ENCODE measurements at regions not wholly inside any gene's neighbourhood (a gene's known extent, or its start where the extent isn't known, plus 50 kb on each side); places are given as distances from the start of the nearest gene placed in this dataset.

- H3K27me3 ChIP-seq (ENCODE audit: insufficient read depth, low read length): no peaks in the 10 kb centered on the region
- no peak overlapping the region for H3K18ac ChIP-seq (ENCODE audit: low read length)
- no peak overlapping the region for H2BK12ac ChIP-seq (ENCODE audit: low read length)
- H3K79me1 ChIP-seq (ENCODE audit: low read length): no peaks in the 10 kb centered on the region
- no peak overlapping the region for H3K27ac ChIP-seq (ENCODE audit: low read depth, low read length)
- no peak for DNase-seq
- no peak overlapping the region for H4K91ac ChIP-seq (ENCODE audit: low read depth, low read length)
- no peak overlapping the region for H2BK120ac ChIP-seq (ENCODE audit: insufficient read depth, low read length, poor library complexity)
- H3K4me1 ChIP-seq (ENCODE audit: control insufficient read depth in 1 of 2, insufficient read depth in 2 of 2, low read length in 2 of 2): no peaks in the 10 kb centered on the region
- no peak overlapping the region for H2BK5ac ChIP-seq (ENCODE audit: low read depth, low read length, poor library complexity)
- no peak overlapping the region for H4K8ac ChIP-seq (ENCODE audit: low read depth, low read length)
- H3K14ac ChIP-seq (ENCODE audit: low read length): no peak overlapping the region
- no peak overlapping the region for H2AK5ac ChIP-seq (ENCODE audit: low read length)
- no peak overlapping the region for H3K4me2 ChIP-seq (ENCODE audit: low read length)
- no peak overlapping the region for H4K12ac ChIP-seq (ENCODE audit: low read depth, low read length)
- no peaks in the 10 kb centered on the region for H3K36me3 ChIP-seq (ENCODE audit: control insufficient read depth in 1 of 2, insufficient read depth in 2 of 2, low read length in 2 of 2)
- H3K9ac ChIP-seq (ENCODE audit: low read length): no peak overlapping the region
- WGBS (ENCODE audit: extremely low coverage, insufficient coverage, insufficient read length): no CpG with 5 or more reads among the region's 2 CpGs
- H3K4ac ChIP-seq (ENCODE audit: low read depth, low read length): no peak overlapping the region
- no peak overlapping the region for H3K23ac ChIP-seq (ENCODE audit: low read length)
- H3K79me2 ChIP-seq (ENCODE audit: control insufficient read depth, insufficient read depth, low read length, poor library complexity): no peaks in the 10 kb centered on the region
- no peaks in the 10 kb centered on the region for H3K9me3 ChIP-seq (ENCODE audit: insufficient read depth, low read depth, low read length)
- no peak overlapping the region for H2AFZ ChIP-seq (ENCODE audit: insufficient read depth, low read length, poor library complexity)
- no peak overlapping the region for H3K4me3 ChIP-seq (ENCODE audit: low read depth, low read length)
Observed at GRCh38 chr15:94535298-94536048, 304.1 kb downstream of the MCTP2 start.

DNA sequence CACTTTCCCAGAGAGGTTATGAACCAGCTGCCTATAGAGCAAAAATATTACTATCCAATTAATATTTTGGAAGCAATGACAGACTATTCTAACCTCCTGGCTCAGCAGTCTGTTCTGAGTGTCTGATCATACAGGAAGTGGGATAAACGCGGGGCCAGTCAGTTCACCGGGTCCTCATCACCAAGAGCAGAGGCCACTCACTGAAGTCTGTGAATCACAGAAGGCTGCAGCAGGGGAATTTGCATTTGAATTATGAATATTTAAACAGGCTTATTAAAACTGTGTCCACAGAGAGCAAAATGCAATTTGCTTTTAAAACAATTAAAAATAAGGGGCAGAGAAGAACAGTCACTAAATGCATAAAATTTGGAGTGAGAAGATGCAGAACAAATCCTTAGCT, 305.2 kb downstream of the MCTP2 start:
- H2AK5ac ChIP-seq (ENCODE audit: low read length): no peak overlapping the region
- no peak overlapping the region for H2BK12ac ChIP-seq (ENCODE audit: low read length)
- H3K9me3 ChIP-seq (ENCODE audit: insufficient read depth, low read depth, low read length): no peaks in the 10 kb centered on the region
- H3K23ac ChIP-seq (ENCODE audit: low read length): no peak overlapping the region
- H2BK120ac ChIP-seq (ENCODE audit: insufficient read depth, low read length, poor library complexity): no peak overlapping the region
- H3K4me1 ChIP-seq (ENCODE audit: control insufficient read depth in 1 of 2, insufficient read depth in 2 of 2, low read length in 2 of 2): no peaks in the 10 kb centered on the region
- no CpG with 5 or more reads among the region's 3 CpGs for WGBS (ENCODE audit: extremely low coverage, insufficient coverage, insufficient read length)
- no peak overlapping the region for H3K14ac ChIP-seq (ENCODE audit: low read length)
- H3K4ac ChIP-seq (ENCODE audit: low read depth, low read length): no peak overlapping the region
- H4K8ac ChIP-seq (ENCODE audit: low read depth, low read length): no peak overlapping the region
- DNase-seq: no peak
- no peak overlapping the region for H4K12ac ChIP-seq (ENCODE audit: low read depth, low read length)
- no peak overlapping the region for H3K4me2 ChIP-seq (ENCODE audit: low read length)
- no peak overlapping the region for H3K9ac ChIP-seq (ENCODE audit: low read length)
- H3K4me3 ChIP-seq (ENCODE audit: low read depth, low read length): no peak overlapping the region
- no peak overlapping the region for H2BK5ac ChIP-seq (ENCODE audit: low read depth, low read length, poor library complexity)
- no peak overlapping the region for H3K18ac ChIP-seq (ENCODE audit: low read length)
- H3K79me1 ChIP-seq (ENCODE audit: low read length): no peaks in the 10 kb centered on the region
- H2AFZ ChIP-seq (ENCODE audit: insufficient read depth, low read length, poor library complexity): no peak overlapping the region
- H3K36me3 ChIP-seq (ENCODE audit: control insufficient read depth in 1 of 2, insufficient read depth in 2 of 2, low read length in 2 of 2): no peaks in the 10 kb centered on the region
- no peaks in the 10 kb centered on the region for H3K27me3 ChIP-seq (ENCODE audit: insufficient read depth, low read length)
- no peaks in the 10 kb centered on the region for H3K79me2 ChIP-seq (ENCODE audit: control insufficient read depth, insufficient read depth, low read length, poor library complexity)
- no peak overlapping the region for H4K91ac ChIP-seq (ENCODE audit: low read depth, low read length)
- no peak overlapping the region for H3K27ac ChIP-seq (ENCODE audit: low read depth, low read length)

DNA sequence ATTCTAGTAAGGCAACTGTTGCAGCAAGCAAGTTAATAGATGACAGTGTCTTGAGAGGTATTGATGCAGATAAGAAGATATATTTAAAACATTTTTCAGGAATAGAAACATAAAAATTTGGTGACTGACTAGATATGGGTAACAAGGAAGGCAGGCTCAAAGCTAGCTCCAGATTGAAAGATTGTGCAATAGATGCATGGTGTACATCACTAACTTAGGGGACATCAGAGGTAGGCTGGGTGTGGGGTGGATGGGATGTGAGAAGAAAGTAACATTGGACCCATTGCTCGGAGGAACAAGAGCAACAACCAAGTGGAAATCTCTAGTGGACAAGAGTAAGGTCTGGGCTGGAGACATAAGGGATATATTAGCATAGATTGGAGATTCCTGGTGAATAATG, 306.9 kb downstream of the MCTP2 start:
- no peak overlapping the region for H4K12ac ChIP-seq (ENCODE audit: low read depth, low read length)
- H3K4me3 ChIP-seq (ENCODE audit: low read depth, low read length): no peak overlapping the region
- H4K8ac ChIP-seq (ENCODE audit: low read depth, low read length): no peak overlapping the region
- no peak overlapping the region for H3K23ac ChIP-seq (ENCODE audit: low read length)
- H4K91ac ChIP-seq (ENCODE audit: low read depth, low read length): no peak overlapping the region
- H3K27ac ChIP-seq (ENCODE audit: low read depth, low read length): no peak overlapping the region
- H2BK12ac ChIP-seq (ENCODE audit: low read length): no peak overlapping the region
- H2BK120ac ChIP-seq (ENCODE audit: insufficient read depth, low read length, poor library complexity): no peak overlapping the region
- no peak overlapping the region for H3K4ac ChIP-seq (ENCODE audit: low read depth, low read length)
- no peaks in the 10 kb centered on the region for H3K79me1 ChIP-seq (ENCODE audit: low read length)
- WGBS (ENCODE audit: extremely low coverage, insufficient coverage, insufficient read length): no CpG with 5 or more reads among the region's 1 CpG
- H3K18ac ChIP-seq (ENCODE audit: low read length): no peak overlapping the region
- no peaks in the 10 kb centered on the region for H3K79me2 ChIP-seq (ENCODE audit: control insufficient read depth, insufficient read depth, low read length, poor library complexity)
- no peak overlapping the region for H2AK5ac ChIP-seq (ENCODE audit: low read length)
- no peaks in the 10 kb centered on the region for H3K9me3 ChIP-seq (ENCODE audit: insufficient read depth, low read depth, low read length)
- H3K36me3 ChIP-seq (ENCODE audit: control insufficient read depth in 1 of 2, insufficient read depth in 2 of 2, low read length in 2 of 2): no peaks in the 10 kb centered on the region
- no peaks in the 10 kb centered on the region for H3K4me1 ChIP-seq (ENCODE audit: control insufficient read depth in 1 of 2, insufficient read depth in 2 of 2, low read length in 2 of 2)
- H3K4me2 ChIP-seq (ENCODE audit: low read length): no peak overlapping the region
- no peak overlapping the region for H3K9ac ChIP-seq (ENCODE audit: low read length)
- H2AFZ ChIP-seq (ENCODE audit: insufficient read depth, low read length, poor library complexity): no peak overlapping the region
- no peak overlapping the region for H2BK5ac ChIP-seq (ENCODE audit: low read depth, low read length, poor library complexity)
- H3K27me3 ChIP-seq (ENCODE audit: insufficient read depth, low read length): no peaks in the 10 kb centered on the region
- H3K14ac ChIP-seq (ENCODE audit: low read length): no peak overlapping the region
- DNase-seq: no peak

DNA sequence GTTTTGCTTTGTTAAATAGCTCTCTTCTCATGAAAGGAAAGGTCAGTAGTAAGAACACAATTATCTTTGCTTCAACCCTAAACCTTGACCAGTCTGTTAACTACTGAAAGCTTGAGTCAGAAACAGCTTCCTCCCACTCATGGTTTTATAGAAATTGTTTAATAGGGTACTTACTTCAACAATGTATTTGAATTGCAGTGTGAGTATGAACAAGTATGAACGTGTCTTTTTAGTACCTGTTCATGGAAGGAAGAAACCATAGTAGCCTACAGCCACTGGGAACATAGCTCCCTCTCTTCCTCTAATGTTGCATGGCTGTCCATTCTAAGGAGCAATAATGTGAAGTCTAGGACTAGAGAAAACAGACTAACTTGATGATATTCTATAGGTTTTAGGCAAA, 311.0 kb downstream of the MCTP2 start:
- no peaks in the 10 kb centered on the region for H3K79me2 ChIP-seq (ENCODE audit: control insufficient read depth, insufficient read depth, low read length, poor library complexity)
- H4K8ac ChIP-seq (ENCODE audit: low read depth, low read length): no peak overlapping the region
- no peak overlapping the region for H2AK5ac ChIP-seq (ENCODE audit: low read length)
- no peak overlapping the region for H3K4me2 ChIP-seq (ENCODE audit: low read length)
- H3K14ac ChIP-seq (ENCODE audit: low read length): no peak overlapping the region
- H3K36me3 ChIP-seq (ENCODE audit: control insufficient read depth in 1 of 2, insufficient read depth in 2 of 2, low read length in 2 of 2): no peaks in the 10 kb centered on the region
- no peak overlapping the region for H3K23ac ChIP-seq (ENCODE audit: low read length)
- H2AFZ ChIP-seq (ENCODE audit: insufficient read depth, low read length, poor library complexity): no peak overlapping the region
- no peak overlapping the region for H2BK120ac ChIP-seq (ENCODE audit: insufficient read depth, low read length, poor library complexity)
- H3K79me1 ChIP-seq (ENCODE audit: low read length): no peaks in the 10 kb centered on the region
- H3K27ac ChIP-seq (ENCODE audit: low read depth, low read length): no peak overlapping the region
- no peak overlapping the region for H4K12ac ChIP-seq (ENCODE audit: low read depth, low read length)
- no peak overlapping the region for H3K4me3 ChIP-seq (ENCODE audit: low read depth, low read length)
- H3K9me3 ChIP-seq (ENCODE audit: insufficient read depth, low read depth, low read length): no peaks in the 10 kb centered on the region
- WGBS (ENCODE audit: extremely low coverage, insufficient coverage, insufficient read length): no CpG with 5 or more reads among the region's 1 CpG
- H3K4ac ChIP-seq (ENCODE audit: low read depth, low read length): no peak overlapping the region
- no peak overlapping the region for H4K91ac ChIP-seq (ENCODE audit: low read depth, low read length)
- H3K9ac ChIP-seq (ENCODE audit: low read length): no peak overlapping the region
- no peak overlapping the region for H3K18ac ChIP-seq (ENCODE audit: low read length)
- no peaks in the 10 kb centered on the region for H3K4me1 ChIP-seq (ENCODE audit: control insufficient read depth in 1 of 2, insufficient read depth in 2 of 2, low read length in 2 of 2)
- H3K27me3 ChIP-seq (ENCODE audit: insufficient read depth, low read length): no peaks in the 10 kb centered on the region
- DNase-seq: no peak
- H2BK5ac ChIP-seq (ENCODE audit: low read depth, low read length, poor library complexity): no peak overlapping the region
- H2BK12ac ChIP-seq (ENCODE audit: low read length): no peak overlapping the region

All from trophoblast cell (in vitro differentiated cells and primary cell).